ENCODE measurements at regions not wholly inside any gene's neighbourhood (a gene's known extent, or its start where the extent isn't known, plus 50 kb on each side); places are given as distances from the start of the nearest gene placed in this dataset.

DNA sequence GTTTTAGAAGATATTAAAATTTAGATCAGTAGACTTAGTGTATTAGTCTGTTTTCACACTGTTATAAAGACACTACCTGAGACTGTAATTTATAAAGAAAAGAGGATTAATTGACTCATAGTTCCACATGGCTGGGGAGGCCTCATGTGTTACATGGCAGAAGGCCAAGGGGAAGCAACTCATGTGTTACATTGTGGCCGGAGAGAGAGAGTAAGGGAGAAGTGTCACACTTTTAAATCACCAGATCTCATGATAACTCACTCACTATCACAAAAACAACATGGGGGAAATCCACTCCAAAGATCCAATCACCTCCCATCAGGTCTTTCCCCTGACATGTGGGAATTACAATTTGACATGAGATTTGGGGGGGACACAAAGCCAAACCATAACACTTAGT is 1159.7 kb upstream of the PCDH7 start:
- TF ChIP-seq, protein P1, sequence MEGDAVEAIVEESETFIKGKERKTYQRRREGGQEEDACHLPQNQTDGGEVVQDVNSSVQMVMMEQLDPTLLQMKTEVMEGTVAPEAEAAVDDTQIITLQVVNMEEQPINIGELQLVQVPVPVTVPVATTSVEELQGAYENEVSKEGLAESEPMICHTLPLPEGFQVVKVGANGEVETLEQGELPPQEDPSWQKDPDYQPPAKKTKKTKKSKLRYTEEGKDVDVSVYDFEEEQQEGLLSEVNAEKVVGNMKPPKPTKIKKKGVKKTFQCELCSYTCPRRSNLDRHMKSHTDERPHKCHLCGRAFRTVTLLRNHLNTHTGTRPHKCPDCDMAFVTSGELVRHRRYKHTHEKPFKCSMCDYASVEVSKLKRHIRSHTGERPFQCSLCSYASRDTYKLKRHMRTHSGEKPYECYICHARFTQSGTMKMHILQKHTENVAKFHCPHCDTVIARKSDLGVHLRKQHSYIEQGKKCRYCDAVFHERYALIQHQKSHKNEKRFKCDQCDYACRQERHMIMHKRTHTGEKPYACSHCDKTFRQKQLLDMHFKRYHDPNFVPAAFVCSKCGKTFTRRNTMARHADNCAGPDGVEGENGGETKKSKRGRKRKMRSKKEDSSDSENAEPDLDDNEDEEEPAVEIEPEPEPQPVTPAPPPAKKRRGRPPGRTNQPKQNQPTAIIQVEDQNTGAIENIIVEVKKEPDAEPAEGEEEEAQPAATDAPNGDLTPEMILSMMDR (optimal IDR thresholded peaks at IDR 0.05 in 1 of 3, IDR thresholded peaks at IDR 0.05 in 1 of 3, conservative IDR thresholded peaks at IDR 0.05 in 1 of 3; ENCODE audit: extremely low read depth in 1 of 3, insufficient read depth in 2 of 3, low read length in 3 of 3): no peak
- TF ChIP-seq EZH2 (IDR thresholded peaks at IDR 0.05; ENCODE audit: low read length): no peak

Data from keratinocyte (primary cell).